ENCODE measurements at regions not wholly inside any gene's neighbourhood (a gene's known extent, or its start where the extent isn't known, plus 50 kb on each side); places are given as distances from the start of the nearest gene placed in this dataset.

DNA sequence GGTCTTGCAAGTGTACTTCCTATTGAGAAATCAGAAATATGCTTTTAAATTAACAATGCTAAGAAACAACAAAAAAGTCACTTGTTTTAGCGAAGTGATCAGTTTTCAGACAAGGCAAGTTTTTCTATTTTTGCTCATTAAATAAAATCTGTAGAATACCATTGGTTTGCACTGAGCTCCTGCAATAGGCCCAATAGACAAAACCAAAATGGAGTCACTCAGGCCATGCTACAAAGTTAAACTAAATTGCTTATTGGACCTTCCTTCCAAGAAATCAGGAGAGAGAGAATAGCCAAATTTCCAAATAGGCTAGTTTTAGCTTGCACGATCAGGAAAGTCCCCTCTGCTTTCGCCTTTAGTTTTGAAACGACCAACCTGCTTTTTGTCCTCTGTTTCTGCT, 73.4 kb upstream of the SLC13A1 start:
- TF ChIP-seq CTCF (IDR thresholded peaks at IDR 0.05) (no peak), POLR2A (IDR thresholded peaks at IDR 0.05) (no peak)
